SU-DHL-6 (cell line): ENCODE measurements at regions not wholly inside any gene's neighbourhood (a gene's known extent, or its start where the extent isn't known, plus 50 kb on each side); places are given as distances from the start of the nearest gene placed in this dataset.

Experiments
- H2AFZ ChIP-seq: fragments of 200-600 bp; sonication (generic); 2 replicates; pipeline ENCODE4 v1.6.1; 2014; ENCODE audit warnings: low read depth, mild to moderate bottlenecking, moderate library complexity, mixed read lengths, antibody characterized with exemption, low read length; ENCODE audit not compliant: severe bottlenecking
- H3F3A ChIP-seq: fragments of 200-600 bp; shearing (Covaris generic); 2 replicates; pipeline ENCODE4 v1.6.0; 2016; ENCODE audit warnings: antibody characterized with exemption, mild to moderate bottlenecking; ENCODE audit not compliant: insufficient read depth
- H3K27ac ChIP-seq: fragments of 200-600 bp; sonication (generic); 2 replicates; pipeline ENCODE4 v1.5.1; 2016; ENCODE audit warnings: low read depth, mild to moderate bottlenecking, low read length, moderate library complexity, mixed read lengths
- H3K27me3 ChIP-seq: fragments of 200-600 bp; sonication (generic), shearing (Covaris generic); 2 replicates; pipeline ENCODE4 v1.6.0; 2014; ENCODE audit warnings: mild to moderate bottlenecking, low read length
- H3K36me3 ChIP-seq: fragments of 200-600 bp; sonication (generic); 2 replicates; pipeline ENCODE4 v1.6.1; 2014; ENCODE audit warnings: mild to moderate bottlenecking, low read length, mixed read lengths
- H3K4me2 ChIP-seq: fragments of 300-600, 200-600 bp; shearing (Covaris generic), sonication (generic); 2 replicates; pipeline ENCODE4 v1.6.0; 2014; ENCODE audit warnings: low read length, low read depth, mild to moderate bottlenecking; ENCODE audit not compliant: poor library complexity, severe bottlenecking
- H3K4me3 ChIP-seq: fragments of 200-600 bp; sonication (generic); 2 replicates; pipeline ENCODE4 v1.5.1; 2014; ENCODE audit warnings: antibody characterized with exemption, low read length, mild to moderate bottlenecking, mixed read lengths; ENCODE audit not compliant: insufficient read depth, poor library complexity, severe bottlenecking
- H3K79me2 ChIP-seq: fragments of 200-600 bp; sonication (generic); 2 replicates; pipeline ENCODE4 v1.6.1; 2014; ENCODE audit warnings: mild to moderate bottlenecking, low read length, moderate library complexity; ENCODE audit not compliant: insufficient read depth
- H3K9ac ChIP-seq: fragments of 200-600 bp; sonication (generic); 2 replicates; pipeline ENCODE4 v1.7.0; 2014; ENCODE audit warnings: mild to moderate bottlenecking, low read length
- H3K9me2 ChIP-seq: fragments of 200-600 bp; sonication (generic); replicated peaks from 2 replicates; pipeline ENCODE4 v1.6.1; 2014; ENCODE audit warnings: low read length; ENCODE audit not compliant: insufficient read depth
- H3K9me3 ChIP-seq: fragments of 200-600 bp; sonication (generic); 2 replicates; pipeline ENCODE4 v1.6.1; 2014; ENCODE audit warnings: low read length, mixed read lengths; ENCODE audit not compliant: insufficient read depth
- H4K20me1 ChIP-seq: fragments of 200-600 bp; sonication (generic); 2 replicates; pipeline ENCODE4 v1.6.1; 2014; ENCODE audit warnings: low read depth, mild to moderate bottlenecking, antibody characterized with exemption, low read length, moderate library complexity, mixed read lengths
- CTCF ChIP-seq: fragments of 200-600 bp; sonication (generic); IDR thresholded peaks from one replicate; pipeline ENCODE4 v1.5.1; 2017; ENCODE audit warnings: antibody characterized with exemption, mild to moderate bottlenecking, low read length, moderate library complexity; ENCODE audit not compliant: insufficient read depth, poor library complexity, severe bottlenecking
- EZH2phosphoT487 ChIP-seq: fragments of 200-600 bp; sonication (generic), shearing (Covaris generic); conservative IDR thresholded peaks from 2 replicates; pipeline ENCODE4 v1.6.1; 2018; ENCODE audit warnings: mild to moderate bottlenecking, antibody characterized with exemption, low read length, moderate library complexity, mixed read lengths

- Histone ChIP-seq H4K20me1 (no peaks in the 10 kb centered on the region), H3K4me2 (no peak overlapping the region), H3K9ac (no peak overlapping the region), H3K27me3 (no peaks in the 10 kb centered on the region), H3K79me2 (no peaks in the 10 kb centered on the region), H2AFZ (no peak overlapping the region), H3K4me3 (no peak overlapping the region), H3K36me3 (no peaks in the 10 kb centered on the region), H3K9me2 (no peaks in the 10 kb centered on the region), H3F3A (no peaks in the 10 kb centered on the region), H3K9me3 (no peaks in the 10 kb centered on the region), H3K27ac (no peak overlapping the region)
- TF ChIP-seq CTCF (no peak), EZH2phosphoT487 (no peak)
Measured at GRCh38 chr3:101149707-101150106, 156.5 kb upstream of the ABI3BP start.

- no peaks in the 10 kb centered on the region for H3K9me2 ChIP-seq
- no peaks in the 10 kb centered on the region for H3K36me3 ChIP-seq
- no peaks in the 10 kb centered on the region for H4K20me1 ChIP-seq
- H3K9me3 ChIP-seq = no peaks in the 10 kb centered on the region
- no peak overlapping the region for H3K4me3 ChIP-seq
- H3K9ac ChIP-seq = no peak overlapping the region
- TF ChIP-seq EZH2phosphoT487 = no peak
- TF ChIP-seq CTCF = no peak
- H3K4me2 ChIP-seq = no peak overlapping the region
- H3K79me2 ChIP-seq = no peaks in the 10 kb centered on the region
- H3K27me3 ChIP-seq = no peaks in the 10 kb centered on the region
- H3K27ac ChIP-seq = no peak overlapping the region
- H3F3A ChIP-seq = no peaks in the 10 kb centered on the region
- no peak overlapping the region for H2AFZ ChIP-seq
Measured at GRCh38 chr3:101149251-101149650, 156.0 kb upstream of the ABI3BP start.

- Histone ChIP-seq H3K4me3 (no peak overlapping the region), H3K9me3 (no peaks in the 10 kb centered on the region), H4K20me1 (no peaks in the 10 kb centered on the region), H3K27ac (no peak overlapping the region), H3K27me3 (no peaks in the 10 kb centered on the region), H3F3A (no peaks in the 10 kb centered on the region), H3K79me2 (no peaks in the 10 kb centered on the region), H2AFZ (no peak overlapping the region), H3K36me3 (no peaks in the 10 kb centered on the region), H3K4me2 (no peak overlapping the region), H3K9me2 (no peaks in the 10 kb centered on the region), H3K9ac (no peak overlapping the region)
- TF ChIP-seq CTCF (no peak), EZH2phosphoT487 (no peak)
Measured at GRCh38 chr3:101148001-101148400, 154.8 kb upstream of the ABI3BP start.

- H2AFZ ChIP-seq = no peak overlapping the region
- no peaks in the 10 kb centered on the region for H3K9me3 ChIP-seq
- no peaks in the 10 kb centered on the region for H3K79me2 ChIP-seq
- H3F3A ChIP-seq = no peaks in the 10 kb centered on the region
- no peaks in the 10 kb centered on the region for H4K20me1 ChIP-seq
- H3K9me2 ChIP-seq = no peaks in the 10 kb centered on the region
- H3K36me3 ChIP-seq = no peaks in the 10 kb centered on the region
- H3K4me3 ChIP-seq = no peak overlapping the region
- TF ChIP-seq CTCF (no peak), EZH2phosphoT487 (no peak)
- no peak overlapping the region for H3K27ac ChIP-seq
- no peak overlapping the region for H3K4me2 ChIP-seq
- H3K27me3 ChIP-seq = no peaks in the 10 kb centered on the region
- no peak overlapping the region for H3K9ac ChIP-seq
Measured at GRCh38 chr3:101146946-101147345, 153.7 kb upstream of the ABI3BP start.
